ENCODE measurements at regions not wholly inside any gene's neighbourhood (a gene's known extent, or its start where the extent isn't known, plus 50 kb on each side); places are given as distances from the start of the nearest gene placed in this dataset.

DNA sequence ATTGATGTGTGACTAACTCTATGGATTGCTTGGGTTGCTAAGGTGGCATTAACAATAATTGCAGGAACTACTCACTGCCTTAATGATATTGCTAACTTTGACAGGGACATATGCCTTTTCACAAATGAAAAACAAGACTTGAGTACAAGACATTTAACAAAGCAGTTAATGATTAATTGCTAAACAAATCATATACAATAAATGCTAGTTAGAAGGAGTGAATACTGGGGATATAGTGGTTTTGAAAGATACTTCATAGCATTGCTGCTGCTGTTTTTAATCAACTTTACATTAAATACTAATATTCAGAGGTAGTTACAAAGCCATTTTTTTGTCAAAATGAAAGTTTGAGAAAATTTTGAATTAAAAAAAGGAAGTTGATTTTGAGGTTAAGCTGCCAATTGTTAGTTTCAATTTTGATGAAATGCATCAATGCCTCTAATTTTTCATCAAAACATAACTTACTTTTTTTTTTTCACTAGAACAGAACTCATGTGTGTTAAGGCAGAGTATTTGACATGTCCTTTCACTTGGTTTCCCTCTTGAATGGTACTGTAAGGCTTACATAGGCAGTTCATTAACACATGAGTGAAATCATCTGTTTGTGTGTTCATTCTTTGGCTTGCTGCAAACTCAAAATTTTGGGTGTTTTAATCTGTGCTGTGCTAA is 106.2 kb upstream of the SEMA3D start:
- Histone ChIP-seq H3K4me3 (no peak overlapping the region), H3K36me3 (no peaks in the 10 kb centered on the region), H3K27me3 (replicated peaks in 1 of 7) (no peaks in the 10 kb centered on the region), H3K27ac (peak overlapping the region in 6 of 8 donors; percentile 23 to 68 (median 58)), H3K9me3 (no peaks in the 10 kb centered on the region), H3K4me1 (peaks cover 0 to 25% (median 1%) of the 10 kb centered on the region in 6 donors)
- no peak for DNase-seq
- intact Hi-C loops (cut with DNase I; ENCODE audit: low total_unique reads): no loop called here
- TF ChIP-seq POLR2A (IDR thresholded peaks at IDR 0.05) (no peak), POLR2AphosphoS5 (IDR thresholded peaks at IDR 0.05) (no peak)

GRCh38 chr7:85290269-85290668 is 103.4 kb upstream of the SEMA3D start:
- Histone ChIP-seq H3K4me3 (no peak overlapping the region), H3K4me1 (peaks cover 0 to 25% (median 1%) of the 10 kb centered on the region in 6 donors), H3K9me3 (no peaks in the 10 kb centered on the region), H3K36me3 (no peaks in the 10 kb centered on the region), H3K27ac (peak overlapping the region in 6 of 8 donors; percentile 7 to 68 (median 58)), H3K27me3 (replicated peaks in 1 of 7) (no peaks in the 10 kb centered on the region)
- 55 to 73% (median 66%) methylated on average over 2 of the region's 2 CpGs for WGBS, 5 donors
- TF ChIP-seq POLR2A (IDR thresholded peaks at IDR 0.05): no peak
- TF ChIP-seq POLR2AphosphoS5 (IDR thresholded peaks at IDR 0.05): no peak
- TF ChIP-seq, protein P1, sequence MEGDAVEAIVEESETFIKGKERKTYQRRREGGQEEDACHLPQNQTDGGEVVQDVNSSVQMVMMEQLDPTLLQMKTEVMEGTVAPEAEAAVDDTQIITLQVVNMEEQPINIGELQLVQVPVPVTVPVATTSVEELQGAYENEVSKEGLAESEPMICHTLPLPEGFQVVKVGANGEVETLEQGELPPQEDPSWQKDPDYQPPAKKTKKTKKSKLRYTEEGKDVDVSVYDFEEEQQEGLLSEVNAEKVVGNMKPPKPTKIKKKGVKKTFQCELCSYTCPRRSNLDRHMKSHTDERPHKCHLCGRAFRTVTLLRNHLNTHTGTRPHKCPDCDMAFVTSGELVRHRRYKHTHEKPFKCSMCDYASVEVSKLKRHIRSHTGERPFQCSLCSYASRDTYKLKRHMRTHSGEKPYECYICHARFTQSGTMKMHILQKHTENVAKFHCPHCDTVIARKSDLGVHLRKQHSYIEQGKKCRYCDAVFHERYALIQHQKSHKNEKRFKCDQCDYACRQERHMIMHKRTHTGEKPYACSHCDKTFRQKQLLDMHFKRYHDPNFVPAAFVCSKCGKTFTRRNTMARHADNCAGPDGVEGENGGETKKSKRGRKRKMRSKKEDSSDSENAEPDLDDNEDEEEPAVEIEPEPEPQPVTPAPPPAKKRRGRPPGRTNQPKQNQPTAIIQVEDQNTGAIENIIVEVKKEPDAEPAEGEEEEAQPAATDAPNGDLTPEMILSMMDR (IDR thresholded peaks at IDR 0.05 in 8 of 11, conservative IDR thresholded peaks at IDR 0.05 in 3 of 11): no peak
- no peak for DNase-seq
- intact Hi-C loops (cut with DNase I; ENCODE audit: low total_unique reads): no loop called here

- Histone ChIP-seq H3K9me3 (no peaks in the 10 kb centered on the region), H3K4me1 (peaks cover 0 to 25% (median 1%) of the 10 kb centered on the region in 6 donors), H3K36me3 (no peaks in the 10 kb centered on the region), H3K27ac (peak overlapping the region in 3 of 8 donors; percentile 56 to 68 (median 59)), H3K4me3 (no peak overlapping the region), H3K27me3 (replicated peaks in 1 of 7) (no peaks in the 10 kb centered on the region)
- TF ChIP-seq POLR2AphosphoS5 (IDR thresholded peaks at IDR 0.05) (no peak), POLR2A (IDR thresholded peaks at IDR 0.05) (no peak)
- TF ChIP-seq, protein P1 (IDR thresholded peaks at IDR 0.05 in 8 of 11, conservative IDR thresholded peaks at IDR 0.05 in 3 of 11): no peak
- 55 to 64% (median 62%) methylated on average over 4 of the region's 4 CpGs for whole genome bisulfite sequencing, 5 donors
- DNase-seq: no peak
- intact Hi-C loops (cut with DNase I; ENCODE audit: low total_unique reads): no loop called here
These were observed 102.4 kb upstream of the SEMA3D start for GRCh38 chr7:85289279-85289678.

- intact Hi-C loops (cut with DNase I; ENCODE audit: low total_unique reads): no loop called here
- no peaks in the 10 kb centered on the region for H3K36me3 ChIP-seq
- no peak for DNase-seq
- no peak overlapping the region for H3K4me3 ChIP-seq
- peaks cover 0 to 13% (median under 1%) of the 10 kb centered on the region in 6 donors for H3K4me1 ChIP-seq
- H3K9me3 ChIP-seq: no peaks in the 10 kb centered on the region
- WGBS, 5 donors: 78 to 86% (median 83%) methylated on average over 4 of the region's 4 CpGs
- TF ChIP-seq POLR2AphosphoS5 (IDR thresholded peaks at IDR 0.05) (no peak), POLR2A (IDR thresholded peaks at IDR 0.05) (no peak)
- TF ChIP-seq, protein P1 (IDR thresholded peaks at IDR 0.05 in 8 of 11, conservative IDR thresholded peaks at IDR 0.05 in 3 of 11): no peak
- no peak overlapping the region for H3K27ac ChIP-seq
- no peaks in the 10 kb centered on the region for H3K27me3 ChIP-seq (replicated peaks in 1 of 7)
These were observed 100.4 kb upstream of the SEMA3D start for GRCh38 chr7:85287106-85287825.

Data from spleen (tissue), 11 donors.